SU-DHL-6 (cell line): ENCODE measurements at regions not wholly inside any gene's neighbourhood (a gene's known extent, or its start where the extent isn't known, plus 50 kb on each side); places are given as distances from the start of the nearest gene placed in this dataset.

ENCODE experiments used
- H2AFZ ChIP-seq: fragments of 200-600 bp; sonication (generic); 2 replicates; pipeline ENCODE4 v1.6.1; 2014; ENCODE audit warnings: low read depth, mild to moderate bottlenecking, moderate library complexity, mixed read lengths, antibody characterized with exemption, low read length; ENCODE audit not compliant: severe bottlenecking
- H3F3A ChIP-seq: fragments of 200-600 bp; shearing (Covaris generic); 2 replicates; pipeline ENCODE4 v1.6.0; 2016; ENCODE audit warnings: antibody characterized with exemption, mild to moderate bottlenecking; ENCODE audit not compliant: insufficient read depth
- H3K27ac ChIP-seq: fragments of 200-600 bp; sonication (generic); 2 replicates; pipeline ENCODE4 v1.5.1; 2016; ENCODE audit warnings: low read depth, mild to moderate bottlenecking, low read length, moderate library complexity, mixed read lengths
- H3K27me3 ChIP-seq: fragments of 200-600 bp; sonication (generic), shearing (Covaris generic); 2 replicates; pipeline ENCODE4 v1.6.0; 2014; ENCODE audit warnings: mild to moderate bottlenecking, low read length
- H3K36me3 ChIP-seq: fragments of 200-600 bp; sonication (generic); 2 replicates; pipeline ENCODE4 v1.6.1; 2014; ENCODE audit warnings: mild to moderate bottlenecking, low read length, mixed read lengths
- H3K4me2 ChIP-seq: fragments of 300-600, 200-600 bp; shearing (Covaris generic), sonication (generic); 2 replicates; pipeline ENCODE4 v1.6.0; 2014; ENCODE audit warnings: low read length, low read depth, mild to moderate bottlenecking; ENCODE audit not compliant: poor library complexity, severe bottlenecking
- H3K4me3 ChIP-seq: fragments of 200-600 bp; sonication (generic); 2 replicates; pipeline ENCODE4 v1.5.1; 2014; ENCODE audit warnings: antibody characterized with exemption, low read length, mild to moderate bottlenecking, mixed read lengths; ENCODE audit not compliant: insufficient read depth, poor library complexity, severe bottlenecking
- H3K79me2 ChIP-seq: fragments of 200-600 bp; sonication (generic); 2 replicates; pipeline ENCODE4 v1.6.1; 2014; ENCODE audit warnings: mild to moderate bottlenecking, low read length, moderate library complexity; ENCODE audit not compliant: insufficient read depth
- H3K9ac ChIP-seq: fragments of 200-600 bp; sonication (generic); 2 replicates; pipeline ENCODE4 v1.7.0; 2014; ENCODE audit warnings: mild to moderate bottlenecking, low read length
- H3K9me2 ChIP-seq: fragments of 200-600 bp; sonication (generic); replicated peaks from 2 replicates; pipeline ENCODE4 v1.6.1; 2014; ENCODE audit warnings: low read length; ENCODE audit not compliant: insufficient read depth
- H3K9me3 ChIP-seq: fragments of 200-600 bp; sonication (generic); 2 replicates; pipeline ENCODE4 v1.6.1; 2014; ENCODE audit warnings: low read length, mixed read lengths; ENCODE audit not compliant: insufficient read depth
- H4K20me1 ChIP-seq: fragments of 200-600 bp; sonication (generic); 2 replicates; pipeline ENCODE4 v1.6.1; 2014; ENCODE audit warnings: low read depth, mild to moderate bottlenecking, antibody characterized with exemption, low read length, moderate library complexity, mixed read lengths
- EZH2phosphoT487 ChIP-seq: fragments of 200-600 bp; sonication (generic), shearing (Covaris generic); conservative IDR thresholded peaks from 2 replicates; pipeline ENCODE4 v1.6.1; 2018; ENCODE audit warnings: mild to moderate bottlenecking, antibody characterized with exemption, low read length, moderate library complexity, mixed read lengths
- TF ChIP-seq, protein P1 (sequence below): fragments of 200-600 bp; sonication (generic); IDR thresholded peaks from one replicate; pipeline ENCODE4 v1.5.1; 2017; ENCODE audit warnings: antibody characterized with exemption, mild to moderate bottlenecking, low read length, moderate library complexity; ENCODE audit not compliant: insufficient read depth, poor library complexity, severe bottlenecking

DNA sequence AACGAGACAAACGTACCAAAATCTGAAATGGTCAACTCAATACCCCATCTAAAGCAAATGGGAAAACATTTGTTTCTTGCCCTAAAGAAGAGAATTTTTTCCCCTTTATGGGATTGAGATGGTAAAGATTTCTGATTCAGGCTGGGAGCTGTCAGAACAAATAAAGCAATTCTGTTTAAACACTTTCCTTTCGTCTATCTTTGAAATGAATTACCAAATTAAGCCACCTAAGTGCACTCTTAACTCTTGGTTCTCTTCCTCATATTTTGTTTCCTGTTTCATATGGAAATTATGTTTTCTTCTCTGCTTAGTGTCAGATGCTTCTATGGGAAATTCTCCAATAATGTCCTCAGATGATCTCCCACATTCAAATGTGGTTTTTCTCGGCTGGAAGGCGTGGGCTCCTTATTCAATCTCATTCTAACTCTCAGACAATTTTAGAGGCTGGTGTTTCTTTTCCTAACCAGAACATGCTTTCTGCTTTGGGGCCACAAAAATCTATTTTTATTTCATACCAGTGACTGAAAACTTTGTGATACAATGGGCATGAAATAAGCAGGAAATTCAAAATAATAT lies 50.3 kb upstream of the HPF1 start:
- Histone ChIP-seq H3K79me2 (no peaks in the 10 kb centered on the region), H4K20me1 (no peaks in the 10 kb centered on the region), H3K4me2 (no peak overlapping the region), H3K36me3 (no peaks in the 10 kb centered on the region), H3K27ac (no peak overlapping the region), H2AFZ (no peak overlapping the region), H3K9ac (no peak overlapping the region), H3F3A (no peaks in the 10 kb centered on the region), H3K4me3 (no peak overlapping the region), H3K9me2 (no peaks in the 10 kb centered on the region), H3K27me3 (no peaks in the 10 kb centered on the region), H3K9me3 (peaks cover 4% of the 10 kb centered on the region; the same call in 1 of the 2 replicates)
- TF ChIP-seq, protein P1, sequence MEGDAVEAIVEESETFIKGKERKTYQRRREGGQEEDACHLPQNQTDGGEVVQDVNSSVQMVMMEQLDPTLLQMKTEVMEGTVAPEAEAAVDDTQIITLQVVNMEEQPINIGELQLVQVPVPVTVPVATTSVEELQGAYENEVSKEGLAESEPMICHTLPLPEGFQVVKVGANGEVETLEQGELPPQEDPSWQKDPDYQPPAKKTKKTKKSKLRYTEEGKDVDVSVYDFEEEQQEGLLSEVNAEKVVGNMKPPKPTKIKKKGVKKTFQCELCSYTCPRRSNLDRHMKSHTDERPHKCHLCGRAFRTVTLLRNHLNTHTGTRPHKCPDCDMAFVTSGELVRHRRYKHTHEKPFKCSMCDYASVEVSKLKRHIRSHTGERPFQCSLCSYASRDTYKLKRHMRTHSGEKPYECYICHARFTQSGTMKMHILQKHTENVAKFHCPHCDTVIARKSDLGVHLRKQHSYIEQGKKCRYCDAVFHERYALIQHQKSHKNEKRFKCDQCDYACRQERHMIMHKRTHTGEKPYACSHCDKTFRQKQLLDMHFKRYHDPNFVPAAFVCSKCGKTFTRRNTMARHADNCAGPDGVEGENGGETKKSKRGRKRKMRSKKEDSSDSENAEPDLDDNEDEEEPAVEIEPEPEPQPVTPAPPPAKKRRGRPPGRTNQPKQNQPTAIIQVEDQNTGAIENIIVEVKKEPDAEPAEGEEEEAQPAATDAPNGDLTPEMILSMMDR: no peak
- no peak for TF ChIP-seq EZH2phosphoT487
